GM10266 (cell line): ENCODE measurements at regions not wholly inside any gene's neighbourhood (a gene's known extent, or its start where the extent isn't known, plus 50 kb on each side); places are given as distances from the start of the nearest gene placed in this dataset.

Source experiments
- DNase-seq: peaks from one replicate; pipeline ENCODE4 v3.0.0; 2012; ENCODE audit errors: extremely low spot score
- CTCF ChIP-seq: IDR thresholded peaks from 2 replicates; pipeline ENCODE4 v1.5.1; 2012; ENCODE audit warnings: mild to moderate bottlenecking, low read depth; ENCODE audit not compliant: control insufficient read depth, insufficient read depth; ENCODE audit errors: missing control alignments

GRCh38 chr3:7924228-7924627 lies 577.4 kb upstream of the LMCD1 start:
- TF ChIP-seq CTCF, result no peak
- DNase-seq, result no peak

- TF ChIP-seq CTCF, result no peak
- DNase-seq, result no peak
Measured at GRCh38 chr3:7927015-7927414, 574.6 kb upstream of the LMCD1 start.

GRCh38 chr3:7927864-7928263 lies 573.8 kb upstream of the LMCD1 start:
- no peak for DNase-seq
- no peak for TF ChIP-seq CTCF

- no peak for DNase-seq
- no peak for TF ChIP-seq CTCF
Measured at GRCh38 chr3:7929319-7929889, 572.2 kb upstream of the LMCD1 start.

- no peak for TF ChIP-seq CTCF
- no peak for DNase-seq
Measured at GRCh38 chr3:7934362-7934761, 567.3 kb upstream of the LMCD1 start.

GRCh38 chr3:7947930-7948329 lies 553.7 kb upstream of the LMCD1 start:
- TF ChIP-seq CTCF, result no peak

GRCh38 chr3:7950890-7951289 lies 550.7 kb upstream of the LMCD1 start:
- no peak for DNase-seq

More at GRCh38 chr3:7947930-7948329, 553.7 kb upstream of the LMCD1 start:
- DNase-seq, result no peak

More at GRCh38 chr3:7950890-7951289, 550.7 kb upstream of the LMCD1 start:
- TF ChIP-seq CTCF, result no peak
